Upper lobe of left lung (tissue), 4 donors: ENCODE measurements at regions not wholly inside any gene's neighbourhood (a gene's known extent, or its start where the extent isn't known, plus 50 kb on each side); places are given as distances from the start of the nearest gene placed in this dataset.

ENCODE experiments used
- CTCF ChIP-seq, 6 experiments: fragments of 450-650 bp in 4 of 6; fragments of 200-600 bp in 2 of 6; sonication (generic) in 2 of 6; IDR thresholded peaks; one replicate each; pipeline ENCODE4 v1.5.1; 2016 to 2019; ENCODE audit warnings: antibody characterized with exemption in 6 of 6
- EP300 ChIP-seq, 4 donors: sonication (generic); formaldehyde crosslinking; IDR thresholded peaks; one replicate each; pipeline ENCODE4 v1.5.1; 2017; ENCODE audit warnings: antibody characterized with exemption in 4 of 4, control low read depth in 2 of 4
- POLR2A ChIP-seq, 4 donors: fragments of 450-650 bp; IDR thresholded peaks; one replicate each; pipeline ENCODE4 v1.5.1; 2016 to 2017; ENCODE audit warnings: antibody characterized with exemption in 4 of 4, mild to moderate bottlenecking in 2 of 4

GRCh38 chr12:79991586-79991985, 56.7 kb upstream of the PPP1R12A start:
- no peak for TF ChIP-seq CTCF (IDR thresholded peaks at IDR 0.05)
- no peak for TF ChIP-seq EP300 (IDR thresholded peaks at IDR 0.05)
- no peak for TF ChIP-seq POLR2A (IDR thresholded peaks at IDR 0.05)
